ENCODE measurements at regions not wholly inside any gene's neighbourhood (a gene's known extent, or its start where the extent isn't known, plus 50 kb on each side); places are given as distances from the start of the nearest gene placed in this dataset.

DNA sequence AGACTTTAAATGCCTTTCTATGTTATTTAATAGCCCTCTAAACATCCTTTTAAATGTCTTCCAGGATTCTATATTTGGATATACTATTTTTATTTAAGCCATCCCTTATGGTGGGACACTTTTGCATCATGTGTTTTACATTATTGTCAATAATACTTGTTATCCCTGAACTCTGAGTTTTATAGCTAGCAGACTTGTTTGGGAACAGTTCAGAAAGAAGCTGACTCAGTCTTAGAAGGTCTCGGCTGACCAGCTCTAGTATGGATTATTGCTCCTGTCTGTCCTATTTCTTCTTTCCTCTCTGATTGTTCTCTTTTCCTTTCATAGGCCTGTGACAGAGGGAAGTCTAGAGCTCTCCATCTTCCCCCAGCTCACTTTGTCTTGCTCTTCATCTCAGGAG is 77.3 kb upstream of the CXCR4 start:
- intact Hi-C loops (cut with DNase I; ENCODE audit: low total_unique reads) (no loop called here), in situ Hi-C loops (cut with MboI; ENCODE audit: low sequenced_read_pairs in 4 of 4) (no loop called here)
- TF ChIP-seq POLR2A (IDR thresholded peaks at IDR 0.05) (no peak), CTCF (IDR thresholded peaks at IDR 0.05 in 4 of 5, conservative IDR thresholded peaks at IDR 0.05 in 1 of 5) (no peak)
- H3K9me3 ChIP-seq: no peaks in the 10 kb centered on the region
- H3K27me3 ChIP-seq: no peaks in the 10 kb centered on the region
- DNase-seq: no peak
- no peak overlapping the region for H3K27ac ChIP-seq
- no peaks in the 10 kb centered on the region for H3K36me3 ChIP-seq
- H3K4me1 ChIP-seq: no peaks in the 10 kb centered on the region
- no peak overlapping the region for H3K4me3 ChIP-seq
- ATAC-seq: no peak

GRCh38 chr2:136191041-136191440 is 73.1 kb upstream of the CXCR4 start:
- ATAC-seq (no peak), DNase-seq (no peak)
- no peaks in the 10 kb centered on the region for H3K27me3 ChIP-seq
- no peaks in the 10 kb centered on the region for H3K4me1 ChIP-seq
- H3K27ac ChIP-seq: no peak overlapping the region
- H3K9me3 ChIP-seq: no peaks in the 10 kb centered on the region
- in situ Hi-C loops (cut with MboI; ENCODE audit: low sequenced_read_pairs in 4 of 4) (no loop called here), intact Hi-C loops (cut with DNase I; ENCODE audit: low total_unique reads) (no loop called here)
- H3K4me3 ChIP-seq: no peak overlapping the region
- H3K36me3 ChIP-seq: no peaks in the 10 kb centered on the region
- TF ChIP-seq CTCF (IDR thresholded peaks at IDR 0.05 in 4 of 5, conservative IDR thresholded peaks at IDR 0.05 in 1 of 5) (no peak), POLR2A (IDR thresholded peaks at IDR 0.05) (no peak)

GRCh38 chr2:136189221-136189782 is 71.4 kb upstream of the CXCR4 start:
- Histone ChIP-seq H3K36me3 (no peaks in the 10 kb centered on the region), H3K4me3 (no peak overlapping the region), H3K27me3 (no peaks in the 10 kb centered on the region), H3K27ac (no peak overlapping the region), H3K9me3 (no peaks in the 10 kb centered on the region), H3K4me1 (no peaks in the 10 kb centered on the region)
- no peak for DNase-seq
- no peak for ATAC-seq
- in situ Hi-C loops (cut with MboI; ENCODE audit: low sequenced_read_pairs in 4 of 4) (no loop called here), intact Hi-C loops (cut with DNase I; ENCODE audit: low total_unique reads) (no loop called here)
- TF ChIP-seq CTCF (IDR thresholded peaks at IDR 0.05 in 4 of 5, conservative IDR thresholded peaks at IDR 0.05 in 1 of 5) (no peak), POLR2A (IDR thresholded peaks at IDR 0.05) (no peak)

DNA sequence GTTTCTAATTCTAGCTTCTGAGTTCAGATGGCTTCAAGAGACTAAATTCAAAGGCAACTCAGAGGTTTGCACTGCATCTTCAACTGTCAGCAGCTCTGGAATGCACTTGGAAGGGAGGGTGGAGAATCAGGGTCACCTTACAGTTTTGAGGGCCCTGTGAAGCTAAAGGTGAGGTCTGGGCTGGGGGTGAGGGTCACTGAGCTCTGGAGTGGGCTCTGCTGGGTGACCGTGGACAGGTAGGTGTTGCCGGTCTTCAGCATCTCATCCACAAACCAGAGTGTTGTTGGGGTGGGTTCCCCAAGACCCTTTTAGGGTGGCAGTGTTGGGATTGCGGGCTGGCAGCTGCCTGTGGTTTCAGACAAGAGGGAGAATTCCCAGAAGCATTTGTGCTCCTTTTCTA is 70.1 kb upstream of the CXCR4 start:
- in situ Hi-C loops (cut with MboI; ENCODE audit: low sequenced_read_pairs in 4 of 4): no loop called here
- Histone ChIP-seq H3K4me3 (no peak overlapping the region), H3K9me3 (no peaks in the 10 kb centered on the region), H3K27ac (no peak overlapping the region), H3K27me3 (no peaks in the 10 kb centered on the region), H3K36me3 (no peaks in the 10 kb centered on the region), H3K4me1 (no peaks in the 10 kb centered on the region)
- intact Hi-C loops (cut with DNase I; ENCODE audit: low total_unique reads): no loop called here
- ATAC-seq: no peak
- TF ChIP-seq POLR2A (IDR thresholded peaks at IDR 0.05) (no peak), CTCF (IDR thresholded peaks at IDR 0.05 in 4 of 5, conservative IDR thresholded peaks at IDR 0.05 in 1 of 5) (no peak)
- DNase-seq: no peak
